ENCODE measurements at regions not wholly inside any gene's neighbourhood (a gene's known extent, or its start where the extent isn't known, plus 50 kb on each side); places are given as distances from the start of the nearest gene placed in this dataset.
"Not testable (repeated sequence)": the region's sequence is repeated elsewhere in the genome, so short reads cannot be mapped to it uniquely, and the experiment has no call there.

DNA sequence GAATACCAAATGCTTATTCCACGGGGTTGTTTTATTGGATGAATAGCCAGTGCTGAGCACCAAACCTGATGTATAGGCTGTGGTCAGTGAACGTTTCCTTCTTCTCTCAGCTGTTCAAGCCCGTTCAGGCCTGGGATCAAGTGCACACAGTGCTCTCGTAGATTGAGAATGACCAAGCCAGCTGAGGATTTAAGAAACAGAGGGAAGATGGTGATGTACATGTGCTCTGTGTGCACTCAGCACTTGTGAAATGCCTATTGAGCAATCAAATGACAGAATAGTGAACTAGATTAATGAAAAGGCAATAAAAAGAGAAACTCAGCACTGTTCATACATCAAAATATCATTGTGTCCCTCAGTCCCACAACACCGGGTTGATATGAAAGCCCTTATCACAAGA, 302.5 kb downstream of the BMPER start:
- Histone ChIP-seq H3K4me3 (no peak overlapping the region), H3K36me3 (no peaks in the 10 kb centered on the region), H3K27me3 (no peaks in the 10 kb centered on the region), H3K9me3 (no peaks in the 10 kb centered on the region)
- DNase-seq = no peak

DNA sequence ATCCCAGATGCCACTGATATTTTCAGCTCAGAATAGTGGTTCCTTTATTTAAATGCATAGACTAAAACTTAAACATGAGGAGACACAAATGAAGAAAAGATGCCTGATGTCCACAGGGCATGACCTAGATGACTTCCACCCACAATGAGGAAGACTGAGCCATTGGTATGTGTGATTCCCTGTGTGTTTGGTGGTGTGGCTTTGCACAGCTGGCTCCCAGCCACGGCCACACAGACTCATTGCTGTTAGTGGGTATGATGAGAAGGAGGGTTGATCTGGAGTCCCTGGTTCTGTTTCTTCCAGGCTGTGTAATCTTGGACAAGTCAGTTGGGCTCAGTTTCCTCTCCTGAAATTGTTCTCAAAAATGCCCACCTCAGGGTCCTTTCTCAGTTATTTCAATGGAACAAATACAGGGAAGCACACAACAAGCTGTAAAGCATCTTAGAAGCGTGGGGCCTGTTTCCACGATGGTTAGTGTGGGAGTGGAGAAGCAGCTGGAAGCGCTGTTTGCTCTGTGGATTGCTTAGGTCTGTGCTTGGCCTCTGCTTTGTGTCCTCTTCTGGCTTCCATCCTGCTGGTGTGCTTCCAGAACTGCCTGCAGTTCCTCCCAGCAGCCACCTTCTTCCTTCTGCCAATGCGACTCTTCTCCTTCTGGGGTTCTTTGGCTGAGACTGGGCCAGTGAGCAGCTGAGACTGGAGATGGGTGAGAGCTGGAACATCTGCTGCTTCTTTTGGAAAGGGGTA, 303.7 kb downstream of the BMPER start:
- Histone ChIP-seq H3K27me3 (no peaks in the 10 kb centered on the region), H3K4me3 (no peak overlapping the region), H3K36me3 (no peaks in the 10 kb centered on the region), H3K9me3 (no peaks in the 10 kb centered on the region)
- peak; percentile 10 for DNase-seq

DNA sequence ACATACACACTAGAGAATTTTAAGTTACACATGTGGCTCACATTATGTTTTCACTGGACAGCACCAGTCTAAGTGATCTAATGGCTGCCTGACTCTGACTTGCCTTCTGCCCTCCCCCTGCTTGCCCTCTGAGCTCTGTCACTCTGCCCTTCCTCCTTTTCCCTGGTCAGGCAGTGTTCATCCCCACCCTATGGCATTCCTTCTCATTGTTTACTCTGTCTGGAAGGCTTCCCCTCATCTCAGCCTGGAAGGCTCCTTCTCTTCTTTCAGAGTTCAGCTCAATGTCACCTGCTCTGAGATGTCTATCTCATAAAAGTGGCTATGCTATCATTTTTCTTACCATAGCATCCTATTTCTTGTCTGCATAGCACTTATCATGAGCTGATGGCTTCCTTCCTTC, 305.7 kb downstream of the BMPER start:
- Histone ChIP-seq H3K4me3 (no peak overlapping the region), H3K9me3 (no peaks in the 10 kb centered on the region), H3K27me3 (no peaks in the 10 kb centered on the region), H3K36me3 (no peaks in the 10 kb centered on the region)
- no peak for DNase-seq

GRCh38 chr7:34217972-34218371, 312.6 kb downstream of the BMPER start:
- H3K9me3 ChIP-seq = no peaks in the 10 kb centered on the region
- no peaks in the 10 kb centered on the region for H3K27me3 ChIP-seq
- DNase-seq = no peak

GRCh38 chr7:34219153-34219718, 313.9 kb downstream of the BMPER start:
- Histone ChIP-seq H3K36me3 (no peaks in the 10 kb centered on the region), H3K27me3 (no peaks in the 10 kb centered on the region; the same call in 1 of the 2 replicates), H3K9me3 (no peaks in the 10 kb centered on the region), H3K4me3 (no peak overlapping the region)
- DNase-seq = no peak

More at GRCh38 chr7:34217972-34218371, 312.6 kb downstream of the BMPER start:
- Histone ChIP-seq H3K36me3 (no peaks in the 10 kb centered on the region), H3K4me3 (no peak overlapping the region)

DNA sequence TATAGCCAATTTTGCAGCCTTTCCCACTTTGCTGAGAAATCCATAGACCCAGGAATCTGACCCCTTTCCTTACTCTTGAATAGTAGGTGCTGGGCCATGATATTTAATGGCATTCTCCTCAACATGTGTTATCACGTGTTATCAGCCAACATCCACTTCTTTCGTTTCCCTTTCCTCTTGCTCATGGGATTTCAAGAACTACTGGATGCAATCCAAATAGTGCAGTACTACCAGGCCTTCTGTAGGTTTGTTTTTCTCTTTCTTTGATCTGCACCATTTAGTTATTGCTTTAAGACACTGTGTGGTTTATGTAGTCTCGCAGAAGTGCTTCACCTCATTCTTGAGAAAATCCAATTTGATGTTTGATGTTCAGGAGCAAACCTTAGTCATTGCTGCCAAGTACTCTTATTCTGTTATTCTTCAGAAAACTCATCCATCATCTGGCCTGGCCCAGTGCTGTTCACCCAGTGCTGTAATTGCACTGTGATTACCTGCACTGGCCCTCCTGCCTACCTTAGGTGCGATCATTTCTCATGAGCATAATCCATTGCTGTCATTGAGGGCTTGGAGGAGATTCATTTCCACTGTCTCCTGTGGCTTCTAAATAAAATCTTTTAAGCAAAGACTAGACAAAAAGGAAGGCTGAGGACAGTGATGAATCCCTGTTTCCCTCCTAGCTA, 315.3 kb downstream of the BMPER start:
- H3K4me3 ChIP-seq = no peak overlapping the region
- DNase-seq = no peak
- H3K36me3 ChIP-seq = no peaks in the 10 kb centered on the region
- H3K9me3 ChIP-seq = no peaks in the 10 kb centered on the region
- H3K27me3 ChIP-seq = peaks cover 2% of the 10 kb centered on the region

DNA sequence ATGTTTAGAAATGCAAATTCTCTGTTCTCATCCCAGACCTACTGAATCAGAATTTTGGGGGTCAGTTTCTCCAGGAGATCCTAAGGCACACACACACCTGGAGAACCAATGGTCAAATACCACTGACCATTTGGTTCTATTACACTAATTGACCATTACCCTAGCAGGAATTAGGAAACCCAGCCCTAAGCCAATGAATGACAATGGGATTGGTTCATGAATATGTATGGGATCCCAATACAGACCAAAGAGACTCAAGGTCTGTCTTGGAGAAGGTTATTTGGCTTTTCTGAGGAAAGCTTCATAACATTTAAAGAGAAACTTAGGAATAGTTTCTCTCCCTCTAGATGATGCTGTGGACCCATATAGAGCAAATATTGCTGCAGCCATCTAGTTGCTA, 317.0 kb downstream of the BMPER start:
- DNase-seq = no peak

DNA sequence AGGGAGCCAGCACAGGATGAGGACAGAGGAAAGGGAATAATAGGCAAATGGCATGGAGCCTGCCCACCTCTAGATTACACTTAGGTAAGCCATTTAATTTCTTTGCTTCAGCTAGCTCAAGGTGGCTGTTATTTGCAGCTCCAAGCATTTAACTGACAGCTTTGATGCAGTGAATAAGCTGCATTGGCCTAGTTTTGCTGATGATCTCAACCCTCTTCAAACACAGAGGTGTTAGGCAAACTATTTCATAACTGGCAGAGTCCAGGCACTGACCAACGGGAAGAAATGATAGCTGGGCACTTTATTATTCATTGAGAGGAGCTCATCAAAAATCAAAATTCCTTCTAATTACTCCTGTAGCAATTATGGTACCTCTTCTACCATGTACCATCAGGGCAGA, 317.4 kb downstream of the BMPER start:
- Histone ChIP-seq H3K36me3 (no peaks in the 10 kb centered on the region), H3K4me3 (no peak overlapping the region), H3K27me3 (peaks cover 8% of the 10 kb centered on the region), H3K9me3 (no peaks in the 10 kb centered on the region)
- no peak for DNase-seq

More for the DNA sequence above, 317.0 kb downstream of the BMPER start:
- Histone ChIP-seq H3K9me3 (no peaks in the 10 kb centered on the region), H3K27me3 (peaks cover 6% of the 10 kb centered on the region), H3K4me3 (no peak overlapping the region), H3K36me3 (no peaks in the 10 kb centered on the region)

GRCh38 chr7:34224281-34224680, 318.9 kb downstream of the BMPER start:
- Histone ChIP-seq H3K4me3 (no peak overlapping the region), H3K27me3 (peaks cover 8% of the 10 kb centered on the region), H3K36me3 (no peaks in the 10 kb centered on the region), H3K9me3 (no peaks in the 10 kb centered on the region; the same call in 1 of the 2 replicates)
- no peak for DNase-seq

GRCh38 chr7:34225193-34225592, 319.9 kb downstream of the BMPER start:
- Histone ChIP-seq H3K9me3 (no peaks in the 10 kb centered on the region; the same call in 1 of the 2 replicates), H3K4me3 (no peak overlapping the region)
- DNase-seq = no peak

DNA sequence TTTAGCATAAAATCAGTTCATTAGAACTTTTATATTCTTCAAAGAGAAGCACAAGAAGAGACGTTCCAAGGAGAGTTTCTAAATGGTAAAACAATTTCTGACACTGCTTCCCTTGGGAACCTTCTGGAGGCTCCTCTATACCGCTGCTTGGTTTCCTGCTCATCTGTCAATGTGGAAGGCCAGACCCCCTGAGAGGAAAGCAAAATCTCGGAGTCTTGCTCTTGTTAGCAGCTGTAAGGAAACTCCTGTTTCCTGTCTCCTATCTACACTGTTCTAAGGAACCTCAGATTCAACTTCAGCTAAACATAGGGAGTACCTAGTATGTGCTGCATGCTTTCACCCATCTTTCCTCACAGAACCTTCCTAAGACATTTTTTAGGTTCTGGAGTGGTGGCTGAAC, 322.2 kb downstream of the BMPER start:
- H3K36me3 ChIP-seq = no peaks in the 10 kb centered on the region
- no peaks in the 10 kb centered on the region; the same call in 1 of the 2 replicates for H3K9me3 ChIP-seq
- H3K27me3 ChIP-seq = peaks cover 8% of the 10 kb centered on the region
- DNase-seq = no peak
- H3K4me3 ChIP-seq = no peak overlapping the region

More at GRCh38 chr7:34225193-34225592, 319.9 kb downstream of the BMPER start:
- H3K36me3 ChIP-seq = no peaks in the 10 kb centered on the region
- peaks cover 8% of the 10 kb centered on the region for H3K27me3 ChIP-seq

- not testable (repeated sequence) for DNase-seq, H3K4me3 ChIP-seq
These were observed 329.8 kb downstream of the BMPER start for GRCh38 chr7:34235101-34235500.

DNA sequence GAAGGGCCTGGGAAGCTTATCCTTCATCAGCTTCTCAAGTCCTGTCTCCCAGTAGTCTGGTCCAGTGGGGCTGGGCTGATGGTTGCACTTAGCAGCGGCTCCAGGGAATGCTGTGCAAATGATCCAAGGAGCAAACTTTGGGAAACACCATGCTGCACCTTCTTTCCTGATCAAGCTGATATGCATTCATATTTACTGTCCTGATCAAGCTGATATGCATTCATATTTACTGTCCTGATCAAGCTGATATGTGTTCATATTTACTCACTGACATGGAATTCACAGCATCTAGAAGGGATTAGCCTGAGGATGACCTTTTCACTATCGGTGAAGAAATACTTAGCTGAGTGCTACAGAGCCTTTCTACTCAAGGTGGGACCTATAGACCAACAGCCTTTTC, 330.7 kb downstream of the BMPER start:
- DNase-seq = no peak
- no peaks in the 10 kb centered on the region for H3K27me3 ChIP-seq
- H3K4me3 ChIP-seq = no peak overlapping the region
- no peaks in the 10 kb centered on the region for H3K36me3 ChIP-seq
- H3K9me3 ChIP-seq = no peaks in the 10 kb centered on the region; the same call in 1 of the 2 replicates

More at GRCh38 chr7:34235101-34235500, 329.8 kb downstream of the BMPER start:
- not testable (repeated sequence) for H3K36me3 ChIP-seq, H3K9me3 ChIP-seq, H3K27me3 ChIP-seq

GRCh38 chr7:34236839-34237492, 331.6 kb downstream of the BMPER start:
- H3K4me3 ChIP-seq = no peak overlapping the region

DNA sequence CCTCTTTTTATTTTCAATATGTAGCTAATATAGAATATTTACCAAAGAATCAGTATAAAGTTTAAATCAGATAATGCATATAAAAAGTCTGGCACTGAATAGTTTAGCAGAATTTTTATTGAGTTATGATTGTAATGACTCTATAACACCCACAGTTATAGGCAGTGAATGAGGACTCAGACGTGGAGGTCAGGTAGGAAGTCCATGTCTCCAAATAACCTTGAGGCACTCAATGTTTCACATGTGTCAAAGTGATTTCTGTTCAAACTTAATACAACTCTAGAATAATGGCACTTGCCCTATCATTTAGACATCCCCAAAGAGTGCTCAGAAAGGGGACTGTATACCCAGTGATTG, 332.1 kb downstream of the BMPER start:
- Histone ChIP-seq H3K9me3 (no peaks in the 10 kb centered on the region; the same call in 1 of the 2 replicates), H3K4me3 (no peak overlapping the region), H3K36me3 (no peaks in the 10 kb centered on the region)

More at GRCh38 chr7:34236839-34237492, 331.6 kb downstream of the BMPER start:
- no peaks in the 10 kb centered on the region for H3K27me3 ChIP-seq
- no peaks in the 10 kb centered on the region for H3K36me3 ChIP-seq
- no peaks in the 10 kb centered on the region; the same call in 1 of the 2 replicates for H3K9me3 ChIP-seq
- no peak for DNase-seq

GRCh38 chr7:34240417-34240816, 335.1 kb downstream of the BMPER start:
- DNase-seq = no peak
- Histone ChIP-seq H3K4me3 (no peak overlapping the region), H3K27me3 (no peaks in the 10 kb centered on the region), H3K36me3 (no peaks in the 10 kb centered on the region), H3K9me3 (no peaks in the 10 kb centered on the region; the same call in 1 of the 2 replicates)

More for the DNA sequence above, 332.1 kb downstream of the BMPER start:
- DNase-seq = no peak
- no peaks in the 10 kb centered on the region for H3K27me3 ChIP-seq

DNA sequence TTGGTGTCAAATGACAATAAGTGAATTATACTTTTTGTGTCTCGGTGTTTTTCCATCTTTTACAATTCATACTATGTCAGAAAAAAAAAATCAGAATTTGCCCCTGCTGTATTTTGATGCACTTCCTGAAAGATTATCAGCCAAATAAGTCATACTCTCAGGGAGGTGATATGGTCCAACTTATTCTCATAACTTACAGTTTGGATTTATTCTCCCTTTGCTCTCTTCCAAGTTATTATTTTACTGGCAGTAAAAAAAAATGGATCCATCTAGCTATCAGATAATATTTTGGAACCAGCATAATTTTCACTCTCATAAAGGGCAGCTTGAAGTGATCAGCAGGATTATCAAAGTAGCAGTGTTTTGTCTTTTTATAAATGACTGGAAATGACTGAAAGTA, 337.1 kb downstream of the BMPER start:
- Histone ChIP-seq H3K36me3 (no peaks in the 10 kb centered on the region), H3K9me3 (no peaks in the 10 kb centered on the region; the same call in 1 of the 2 replicates)
- DNase-seq = no peak

More for the DNA sequence above, 337.1 kb downstream of the BMPER start:
- no peaks in the 10 kb centered on the region for H3K27me3 ChIP-seq
- no peak overlapping the region for H3K4me3 ChIP-seq
